Ascending aorta (tissue), 2 donors: ENCODE measurements at regions not wholly inside any gene's neighbourhood (a gene's known extent, or its start where the extent isn't known, plus 50 kb on each side); places are given as distances from the start of the nearest gene placed in this dataset.

ENCODE experiments used
- DNase-seq, 2 donors: peaks; one replicate each; pipeline ENCODE4 v3.0.0-alpha.2; 2019; ENCODE audit warnings: low spot score in 2 of 2
- H3K27ac ChIP-seq, 2 donors: fragments of 200-600 bp; sonication (generic); one replicate each; pipeline ENCODE4 v1.5.1; 2016 to 2017; ENCODE audit warnings: mild to moderate bottlenecking in 1 of 2
- H3K27me3 ChIP-seq: fragments of 200-600 bp; sonication (generic); one replicate; pipeline ENCODE4 v1.5.1; 2017
- H3K36me3 ChIP-seq, 2 donors: fragments of 200-600 bp; sonication (generic); one replicate each; pipeline ENCODE4 v1.5.1; 2016
- H3K4me1 ChIP-seq, 2 donors: fragments of 200-600 bp; sonication (generic); one replicate each; pipeline ENCODE4 v1.5.1; 2016 to 2017; ENCODE audit warnings: mild to moderate bottlenecking in 1 of 2
- H3K4me3 ChIP-seq, 2 donors: fragments of 200-600 bp; sonication (generic); one replicate each; pipeline ENCODE4 v1.5.1; 2016 to 2017; ENCODE audit warnings: mild to moderate bottlenecking in 1 of 2
- H3K9me3 ChIP-seq, 2 donors: fragments of 200-600 bp; sonication (generic); one replicate each; pipeline ENCODE4 v1.5.1; 2016
- intact Hi-C: fragments of 100-400 bp; cut with DNase I; formaldehyde crosslinking; loops from one replicate; pipeline ENCODE4 v1.15.1; 2023
- TF ChIP-seq, protein P1 (sequence below), 3 experiments: fragments of 200-600 bp in 2 of 3; fragments of 450-650 bp in 1 of 3; sonication (generic) in 2 of 3; IDR thresholded peaks; one replicate each; pipeline ENCODE4 v1.5.1; 2016 to 2019; ENCODE audit warnings: antibody characterized with exemption in 3 of 3, mild to moderate bottlenecking in 1 of 3, moderate library complexity in 1 of 3

DNA sequence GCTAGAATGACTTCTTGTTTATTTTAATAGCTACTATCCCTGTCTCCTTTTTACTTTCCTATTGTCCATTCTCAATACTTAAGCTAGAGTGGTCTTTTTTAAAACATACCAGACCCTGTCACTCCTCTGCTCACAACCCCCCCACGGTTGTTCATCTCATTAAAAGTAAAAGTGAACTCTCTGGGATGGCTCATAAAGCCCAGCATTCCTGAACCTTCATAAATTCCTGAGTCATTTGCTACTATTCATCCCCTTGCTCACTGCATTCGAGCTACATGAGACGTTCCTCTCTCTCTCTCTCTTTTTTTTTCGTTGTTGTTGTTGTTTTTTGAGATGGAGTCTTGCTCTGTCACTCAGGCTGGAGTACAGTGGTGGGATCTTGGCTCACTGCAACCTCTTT is 148.7 kb upstream of the DSEL start:
- intact Hi-C loops = no loop called here
- TF ChIP-seq, protein P1, sequence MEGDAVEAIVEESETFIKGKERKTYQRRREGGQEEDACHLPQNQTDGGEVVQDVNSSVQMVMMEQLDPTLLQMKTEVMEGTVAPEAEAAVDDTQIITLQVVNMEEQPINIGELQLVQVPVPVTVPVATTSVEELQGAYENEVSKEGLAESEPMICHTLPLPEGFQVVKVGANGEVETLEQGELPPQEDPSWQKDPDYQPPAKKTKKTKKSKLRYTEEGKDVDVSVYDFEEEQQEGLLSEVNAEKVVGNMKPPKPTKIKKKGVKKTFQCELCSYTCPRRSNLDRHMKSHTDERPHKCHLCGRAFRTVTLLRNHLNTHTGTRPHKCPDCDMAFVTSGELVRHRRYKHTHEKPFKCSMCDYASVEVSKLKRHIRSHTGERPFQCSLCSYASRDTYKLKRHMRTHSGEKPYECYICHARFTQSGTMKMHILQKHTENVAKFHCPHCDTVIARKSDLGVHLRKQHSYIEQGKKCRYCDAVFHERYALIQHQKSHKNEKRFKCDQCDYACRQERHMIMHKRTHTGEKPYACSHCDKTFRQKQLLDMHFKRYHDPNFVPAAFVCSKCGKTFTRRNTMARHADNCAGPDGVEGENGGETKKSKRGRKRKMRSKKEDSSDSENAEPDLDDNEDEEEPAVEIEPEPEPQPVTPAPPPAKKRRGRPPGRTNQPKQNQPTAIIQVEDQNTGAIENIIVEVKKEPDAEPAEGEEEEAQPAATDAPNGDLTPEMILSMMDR (IDR thresholded peaks at IDR 0.05) = no peak
- Histone ChIP-seq H3K9me3 (no peaks in the 10 kb centered on the region), H3K27me3 (no peaks in the 10 kb centered on the region), H3K27ac (no peak overlapping the region), H3K4me3 (no peak overlapping the region), H3K36me3 (no peaks in the 10 kb centered on the region), H3K4me1 (no peaks in the 10 kb centered on the region)
- no peak for DNase-seq

DNA sequence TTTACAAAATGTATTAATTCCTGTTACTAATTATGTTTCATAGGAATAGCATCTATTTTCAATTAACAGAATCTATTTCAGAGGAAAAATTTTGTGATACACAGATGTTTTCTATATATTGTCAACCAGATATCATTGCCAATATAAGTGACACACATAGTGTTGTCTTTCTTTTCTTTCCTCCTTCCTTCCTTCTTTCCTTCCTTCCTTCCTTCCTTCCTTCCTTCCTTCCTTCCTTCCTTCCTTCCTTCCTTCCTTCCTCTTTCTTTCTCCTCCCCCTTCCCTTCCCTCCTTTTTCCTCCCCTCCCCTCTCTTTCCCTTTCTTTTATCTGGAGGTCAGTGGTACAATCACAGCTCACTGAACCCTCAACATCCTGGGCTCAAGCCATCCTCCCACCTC is 146.5 kb upstream of the DSEL start:
- no peak for DNase-seq
- no peaks in the 10 kb centered on the region for H3K4me1 ChIP-seq
- intact Hi-C loops = no loop called here
- no peaks in the 10 kb centered on the region for H3K27me3 ChIP-seq
- H3K27ac ChIP-seq = no peak overlapping the region
- H3K9me3 ChIP-seq = no peaks in the 10 kb centered on the region
- TF ChIP-seq, protein P1 (IDR thresholded peaks at IDR 0.05) = no peak
- no peaks in the 10 kb centered on the region for H3K36me3 ChIP-seq
- no peak overlapping the region for H3K4me3 ChIP-seq

DNA sequence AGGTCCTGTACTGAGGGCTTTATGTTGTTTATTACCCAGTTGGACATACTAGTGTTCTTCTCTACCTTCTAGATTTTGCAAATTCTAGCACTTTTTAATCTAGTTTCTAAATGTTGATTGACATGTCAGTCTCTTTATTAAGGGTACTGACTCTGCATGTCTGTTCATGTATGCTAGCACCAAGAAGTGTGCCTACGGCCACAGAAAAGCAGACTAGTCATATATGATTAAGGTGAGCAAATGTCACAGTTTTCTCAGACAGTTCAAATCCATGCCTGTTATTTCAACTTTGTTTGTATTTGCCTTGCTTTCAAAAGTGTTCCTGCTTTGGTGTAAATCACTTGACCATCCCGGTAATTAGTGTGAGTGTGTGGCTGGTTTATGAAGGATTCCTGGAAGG is 145.0 kb upstream of the DSEL start:
- intact Hi-C loops = no loop called here
- Histone ChIP-seq H3K4me3 (no peak overlapping the region), H3K9me3 (no peaks in the 10 kb centered on the region), H3K4me1 (no peaks in the 10 kb centered on the region), H3K27ac (no peak overlapping the region), H3K36me3 (no peaks in the 10 kb centered on the region), H3K27me3 (no peaks in the 10 kb centered on the region)
- TF ChIP-seq, protein P1 (IDR thresholded peaks at IDR 0.05) = no peak
- no peak for DNase-seq

DNA sequence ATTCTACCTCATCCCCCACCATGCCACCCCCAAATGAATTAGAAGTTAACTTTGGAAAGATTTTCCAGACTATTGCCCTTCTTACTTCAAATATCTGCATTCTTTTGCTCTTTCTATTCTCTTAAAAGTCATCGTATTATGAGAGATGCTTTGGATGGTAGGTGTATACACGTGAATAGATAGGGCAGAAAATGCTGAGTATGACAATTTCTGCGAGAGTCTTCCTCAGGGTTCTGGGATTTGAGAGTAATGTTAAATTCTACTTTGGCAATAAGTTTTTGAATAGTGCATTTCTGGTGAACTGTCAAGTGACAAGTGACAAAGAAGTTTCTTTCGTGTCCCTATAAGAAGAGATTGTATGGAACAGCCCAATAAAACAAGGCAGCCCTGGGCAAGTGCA is 137.6 kb upstream of the DSEL start:
- Histone ChIP-seq H3K27ac (no peak overlapping the region), H3K36me3 (no peaks in the 10 kb centered on the region), H3K4me1 (peaks cover 0 to 2% of the 10 kb centered on the region in 2 donors), H3K4me3 (no peak overlapping the region), H3K9me3 (no peaks in the 10 kb centered on the region), H3K27me3 (no peaks in the 10 kb centered on the region)
- no peak for DNase-seq
- TF ChIP-seq, protein P1 (IDR thresholded peaks at IDR 0.05) = no peak
- intact Hi-C loops = no loop called here

DNA sequence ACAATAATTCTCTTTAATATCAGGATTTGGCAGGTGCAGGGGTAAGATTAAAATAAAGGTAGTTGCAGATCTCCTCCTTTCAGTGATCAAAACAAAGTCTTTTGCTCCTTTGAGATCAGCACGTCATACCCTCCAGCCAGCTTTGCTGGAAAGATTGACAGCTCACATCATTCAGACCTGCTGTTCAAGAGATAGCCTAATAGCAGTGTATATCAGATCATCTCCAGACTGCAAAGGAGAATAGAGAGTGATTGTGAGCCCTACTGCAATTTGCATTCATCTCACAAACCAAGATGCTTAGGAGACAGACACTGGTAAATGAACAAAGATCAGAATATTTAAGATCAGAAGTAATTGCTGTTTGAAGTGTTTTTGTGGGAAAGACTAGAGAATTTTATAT is 135.8 kb upstream of the DSEL start:
- no peaks in the 10 kb centered on the region for H3K9me3 ChIP-seq
- no peak for DNase-seq
- intact Hi-C loops = no loop called here
- TF ChIP-seq, protein P1 (IDR thresholded peaks at IDR 0.05) = no peak
- H3K4me1 ChIP-seq = peaks cover 0 to 2% of the 10 kb centered on the region in 2 donors
- H3K36me3 ChIP-seq = no peaks in the 10 kb centered on the region
- H3K27ac ChIP-seq = no peak overlapping the region
- no peak overlapping the region for H3K4me3 ChIP-seq
- no peaks in the 10 kb centered on the region for H3K27me3 ChIP-seq

DNA sequence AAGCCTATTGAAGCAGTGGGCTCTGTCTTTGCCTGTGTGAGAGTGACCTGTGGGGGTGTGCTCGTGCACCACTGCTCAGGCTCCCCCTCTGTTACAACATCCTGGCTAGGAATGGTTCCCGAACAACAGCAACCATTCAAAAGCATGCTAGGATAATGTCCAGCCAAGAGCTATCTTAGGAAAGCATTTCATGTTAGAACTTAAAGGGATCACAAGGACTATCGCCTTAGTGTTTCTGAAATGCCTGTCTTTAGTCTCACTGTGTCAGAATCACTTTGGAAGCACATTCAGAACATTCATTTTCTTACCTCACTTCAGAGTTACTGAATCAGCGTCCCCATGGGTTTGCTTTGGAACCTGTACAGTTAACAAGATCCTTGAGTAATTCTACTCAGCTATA is 134.9 kb upstream of the DSEL start:
- H3K9me3 ChIP-seq = no peaks in the 10 kb centered on the region
- H3K27ac ChIP-seq = no peak overlapping the region
- H3K36me3 ChIP-seq = no peaks in the 10 kb centered on the region
- H3K4me3 ChIP-seq = no peak overlapping the region
- no peaks in the 10 kb centered on the region for H3K27me3 ChIP-seq
- intact Hi-C loops = no loop called here
- TF ChIP-seq, protein P1 (IDR thresholded peaks at IDR 0.05) = no peak
- DNase-seq = no peak
- peaks cover 0 to 2% of the 10 kb centered on the region in 2 donors for H3K4me1 ChIP-seq
